GM19467 (cell line): ENCODE measurements at regions not wholly inside any gene's neighbourhood (a gene's known extent, or its start where the extent isn't known, plus 50 kb on each side); places are given as distances from the start of the nearest gene placed in this dataset.

ENCODE experiments used
- ATAC-seq: cut with Tn5 transposase; IDR thresholded peaks from one replicate; pipeline ENCODE4 v1.9.1; 2021; ENCODE audit warnings: mild to moderate bottlenecking, moderate library complexity; ENCODE audit not compliant: unreplicated experiment

DNA sequence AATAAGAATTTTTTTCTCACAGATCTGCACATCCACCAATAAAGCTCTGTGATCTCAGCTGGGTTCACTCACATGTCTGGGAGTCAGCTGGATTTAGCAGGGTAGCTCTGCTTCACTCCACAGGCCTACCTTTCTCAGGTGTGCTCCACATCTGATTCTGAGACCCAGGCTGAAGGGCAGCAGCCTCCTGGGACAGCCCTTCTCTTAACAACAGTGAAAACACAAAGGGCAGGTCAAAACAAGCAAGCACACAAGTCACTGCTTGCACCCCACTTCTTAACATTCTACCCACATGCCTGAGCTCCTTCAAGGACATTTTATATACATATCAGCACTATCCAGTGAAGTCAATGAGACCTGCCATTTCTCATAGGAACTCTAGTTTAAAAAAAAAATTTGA, 96.0 kb upstream of the MAP3K4 start:
- no peak for ATAC-seq

- no peak for ATAC-seq
Observed at GRCh38 chr6:160899671-160900430, 91.7 kb upstream of the MAP3K4 start.

- no peak for ATAC-seq
Observed at GRCh38 chr6:160911949-160912348, 79.6 kb upstream of the MAP3K4 start.

DNA sequence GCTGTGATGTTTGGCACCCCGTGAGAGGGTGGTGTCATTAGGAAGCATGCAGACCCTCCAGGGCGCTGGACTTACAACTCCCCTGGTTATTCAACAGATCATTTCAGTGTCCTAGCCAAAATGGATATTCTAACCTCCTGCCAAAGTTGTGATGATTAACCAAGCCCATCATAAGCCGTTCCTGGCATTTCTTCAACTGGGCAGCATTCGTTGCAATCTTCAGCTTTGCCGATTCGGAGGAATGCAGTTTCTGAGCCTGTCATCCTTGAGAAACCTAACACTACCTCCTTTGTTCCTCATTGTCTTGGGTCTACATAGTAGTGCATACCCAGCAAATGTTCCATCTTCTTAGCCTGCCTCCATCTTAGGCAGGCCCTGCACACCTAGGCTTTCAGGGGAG, 79.2 kb upstream of the MAP3K4 start:
- no peak for ATAC-seq

DNA sequence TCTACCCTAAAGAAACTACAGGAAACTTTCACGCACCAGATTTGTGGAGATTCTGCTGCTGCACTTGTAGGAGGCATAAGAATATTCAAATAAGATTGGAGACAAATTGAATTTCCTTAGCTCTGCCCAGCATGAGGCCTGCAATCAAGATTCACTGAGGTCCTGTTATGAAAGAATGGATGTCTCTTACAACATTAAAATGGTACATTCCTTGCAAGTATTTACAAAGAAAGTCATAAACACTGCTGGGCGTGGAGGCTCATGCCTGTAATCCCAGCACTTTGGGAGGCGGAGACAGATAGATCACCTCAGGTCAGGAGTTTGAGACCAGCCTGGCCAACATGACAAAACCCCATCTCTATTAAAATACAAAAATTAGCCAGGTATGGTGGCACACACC, 74.0 kb upstream of the MAP3K4 start:
- ATAC-seq = no peak

GRCh38 chr6:160919723-160920440, 71.7 kb upstream of the MAP3K4 start:
- no peak for ATAC-seq

DNA sequence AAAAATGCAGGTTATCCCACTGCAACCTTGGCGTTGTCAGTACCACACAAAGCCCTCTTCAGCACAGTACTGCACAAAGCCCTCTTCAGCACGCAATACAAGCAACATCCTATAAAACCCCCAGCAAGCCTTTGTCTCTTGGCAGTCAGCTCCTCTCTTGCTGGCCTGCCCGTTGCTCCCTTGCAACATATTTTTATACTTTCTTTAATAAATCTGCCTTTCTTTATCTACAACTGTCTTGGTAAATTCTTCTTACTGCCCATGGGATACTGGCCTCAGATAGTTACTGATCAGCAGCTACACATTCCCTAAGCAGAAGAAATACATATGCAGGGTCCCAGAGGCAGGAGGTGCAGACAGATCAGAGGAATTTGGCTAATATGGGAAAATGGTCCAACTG, 70.5 kb upstream of the MAP3K4 start:
- no peak for ATAC-seq

GRCh38 chr6:160926281-160927276, 65.0 kb upstream of the MAP3K4 start:
- ATAC-seq = no peak

- ATAC-seq = no peak
Observed at GRCh38 chr6:160927416-160927815, 64.2 kb upstream of the MAP3K4 start.

GRCh38 chr6:160929361-160929760, 62.2 kb upstream of the MAP3K4 start:
- ATAC-seq = no peak

DNA sequence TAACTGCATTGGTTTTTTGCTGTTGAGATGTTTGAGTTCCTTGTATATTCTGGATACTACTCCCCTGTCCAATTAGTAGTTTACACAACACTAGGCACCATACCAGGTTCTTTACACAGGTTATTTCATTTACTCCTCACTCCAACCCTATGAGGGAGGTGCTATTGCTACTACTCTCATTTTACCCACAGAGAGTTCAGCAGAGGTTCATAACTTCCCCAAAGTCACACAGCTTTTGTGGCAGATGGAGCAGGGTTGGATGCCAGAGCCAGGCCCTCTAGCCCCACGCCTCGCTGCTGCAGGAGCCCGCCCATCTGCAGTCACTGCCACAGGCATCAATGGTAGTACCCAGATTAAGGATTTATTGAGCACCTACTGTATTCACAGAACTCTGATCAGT, 61.7 kb upstream of the MAP3K4 start:
- no peak for ATAC-seq

DNA sequence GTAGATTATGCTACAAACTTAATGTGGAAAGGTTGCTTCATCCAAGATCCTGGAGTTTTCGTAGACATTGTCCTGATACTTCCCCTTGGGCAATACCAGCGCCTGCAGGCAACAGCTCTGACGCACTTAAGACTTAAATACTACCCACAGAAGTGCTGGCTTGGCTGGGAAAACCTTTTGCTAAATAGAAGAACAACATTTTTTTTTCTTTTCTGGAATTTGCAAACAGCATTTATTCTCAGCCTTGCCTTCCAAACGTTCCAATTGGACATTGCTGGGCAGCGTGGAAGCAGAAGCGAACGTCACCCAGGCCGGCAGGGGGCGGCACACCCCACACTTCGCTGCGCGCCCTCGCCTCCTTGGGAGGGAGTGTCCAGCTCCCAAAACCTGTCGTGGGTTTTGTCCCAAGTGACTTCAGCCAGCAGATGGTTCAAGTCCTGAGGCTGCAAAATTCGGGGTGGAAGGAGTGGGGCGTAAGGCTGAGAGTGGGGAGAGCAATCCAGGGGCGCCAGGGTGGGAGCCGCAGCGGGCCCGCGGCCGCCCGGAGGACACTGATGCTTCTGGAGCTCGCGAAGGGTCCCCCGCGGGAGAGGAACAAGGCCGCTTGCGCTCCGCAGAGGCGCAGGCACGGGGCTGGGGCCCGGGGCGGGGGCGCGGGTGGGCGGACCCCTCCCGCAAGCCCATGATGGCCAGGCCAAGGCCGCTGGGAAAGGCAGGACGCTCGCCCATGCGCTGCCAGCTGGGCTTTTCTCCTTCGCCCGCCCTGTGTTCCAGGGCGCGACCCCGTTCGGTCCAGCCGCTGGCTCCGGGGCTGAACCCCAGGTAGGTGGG, 60.8 kb upstream of the MAP3K4 start:
- peak; percentile 85 for ATAC-seq

DNA sequence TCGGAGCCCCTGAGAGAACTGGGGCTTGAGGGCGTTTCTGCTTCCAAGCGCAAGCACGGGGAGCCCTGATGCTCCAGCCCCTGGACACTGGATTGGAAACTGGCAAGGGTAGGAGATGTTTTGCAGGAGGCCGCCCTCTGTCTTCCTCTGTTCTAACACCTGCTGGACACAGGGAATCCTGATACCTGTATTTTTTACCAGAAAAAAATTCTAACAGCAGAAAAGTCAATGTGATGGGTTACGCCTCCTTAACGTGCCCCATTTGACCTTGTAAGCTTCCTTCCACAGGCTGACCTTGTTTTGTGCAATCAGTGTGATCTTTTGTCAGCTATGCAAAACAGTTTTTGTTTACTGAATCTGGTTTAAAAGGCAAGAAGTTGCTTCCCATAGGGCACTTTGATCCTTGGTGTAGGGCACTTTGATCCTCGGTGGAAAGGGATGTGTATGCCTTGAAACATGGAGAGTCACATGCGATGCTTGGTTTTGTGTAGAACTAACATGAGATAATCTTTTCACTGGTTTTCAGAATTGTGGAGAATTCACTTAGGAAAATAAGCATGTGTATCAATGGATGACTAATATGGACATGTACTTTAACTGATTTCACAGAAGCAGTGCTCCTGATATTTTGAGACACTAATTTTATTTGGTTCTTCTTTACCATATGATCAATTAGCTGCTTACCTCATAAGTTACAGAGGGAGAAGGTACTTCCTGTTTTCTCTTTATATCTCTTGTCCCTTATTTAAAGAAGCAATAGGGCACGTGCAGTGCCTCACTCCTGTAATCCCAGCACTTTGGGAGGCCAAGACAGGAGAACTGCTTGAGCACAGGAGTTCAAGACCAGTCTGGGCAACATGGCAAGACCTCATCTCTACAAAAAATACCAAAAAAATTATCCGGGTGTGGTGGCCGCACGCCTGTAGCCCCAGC, 59.9 kb upstream of the MAP3K4 start:
- no peak for ATAC-seq

DNA sequence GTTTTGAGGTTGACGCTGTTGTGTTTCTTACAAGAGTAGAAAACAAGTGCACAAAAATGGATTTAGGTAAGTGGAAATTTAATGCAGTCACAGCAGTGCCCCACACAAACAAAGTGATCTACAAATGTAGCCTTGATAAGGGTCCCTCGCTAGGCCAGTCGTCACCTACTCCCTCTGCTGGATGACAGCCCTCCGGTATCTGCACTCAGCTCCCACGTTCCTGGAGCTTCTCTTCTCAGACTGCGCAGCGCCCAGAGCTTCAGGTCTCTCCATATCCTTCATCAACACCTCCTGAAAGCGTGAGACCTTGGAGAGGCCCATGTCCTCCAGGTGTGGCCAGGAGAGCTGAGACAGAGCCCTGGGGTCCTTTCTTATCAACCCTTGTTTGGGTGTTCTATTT, 58.3 kb upstream of the MAP3K4 start:
- no peak for ATAC-seq

- no peak for ATAC-seq
Observed at GRCh38 chr6:160934157-160934556, 57.4 kb upstream of the MAP3K4 start.

- ATAC-seq = no peak
Observed at GRCh38 chr6:160940197-160940596, 51.4 kb upstream of the MAP3K4 start.
